ENCODE measurements at regions not wholly inside any gene's neighbourhood (a gene's known extent, or its start where the extent isn't known, plus 50 kb on each side); places are given as distances from the start of the nearest gene placed in this dataset.
"Not testable (repeated sequence)": the region's sequence is repeated elsewhere in the genome, so short reads cannot be mapped to it uniquely, and the experiment has no call there.

DNA sequence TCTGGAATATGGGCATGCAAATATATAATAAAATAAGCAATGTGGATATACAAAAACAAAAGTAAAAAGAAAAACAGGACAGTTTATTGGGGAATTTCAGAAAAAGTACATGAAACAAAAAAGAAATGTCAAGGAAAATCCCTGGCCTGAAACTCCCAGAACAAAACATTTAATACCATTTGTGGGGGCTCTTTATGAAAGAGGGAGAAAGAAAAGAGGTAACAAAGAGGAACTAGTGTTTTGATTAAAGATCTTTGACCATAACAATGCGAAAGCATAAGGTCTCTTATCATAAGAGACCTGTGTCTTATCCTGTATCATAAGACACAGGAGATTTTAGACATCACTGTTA lies 88.6 kb upstream of the ARID1B start:
- Histone ChIP-seq H3K27me3 (ENCODE audit: control insufficient read depth, insufficient read depth) (no peaks in the 10 kb centered on the region), H3K9me3 (ENCODE audit: control insufficient read depth, low read length) (no peaks in the 10 kb centered on the region), H3K4me3 (ENCODE audit: low read length) (no peak overlapping the region), H3K4me1 (ENCODE audit: control insufficient read depth, insufficient read depth, low read length) (no peaks in the 10 kb centered on the region), H3K27ac (ENCODE audit: low read length) (peak overlapping the region; percentile 96)
- ATAC-seq (no peak), DNase-seq (no peak)
- intact Hi-C loops (cut with DNase I), result loop anchor here (5.0 to 10.0 kb wide), 4 partner anchors 89 to 334 kb away; partner anchors contain the start of gene ARID1B (in 2 of the 4)
- WGBS, result 96% methylated on average over 1 of the region's 1 CpG

DNA sequence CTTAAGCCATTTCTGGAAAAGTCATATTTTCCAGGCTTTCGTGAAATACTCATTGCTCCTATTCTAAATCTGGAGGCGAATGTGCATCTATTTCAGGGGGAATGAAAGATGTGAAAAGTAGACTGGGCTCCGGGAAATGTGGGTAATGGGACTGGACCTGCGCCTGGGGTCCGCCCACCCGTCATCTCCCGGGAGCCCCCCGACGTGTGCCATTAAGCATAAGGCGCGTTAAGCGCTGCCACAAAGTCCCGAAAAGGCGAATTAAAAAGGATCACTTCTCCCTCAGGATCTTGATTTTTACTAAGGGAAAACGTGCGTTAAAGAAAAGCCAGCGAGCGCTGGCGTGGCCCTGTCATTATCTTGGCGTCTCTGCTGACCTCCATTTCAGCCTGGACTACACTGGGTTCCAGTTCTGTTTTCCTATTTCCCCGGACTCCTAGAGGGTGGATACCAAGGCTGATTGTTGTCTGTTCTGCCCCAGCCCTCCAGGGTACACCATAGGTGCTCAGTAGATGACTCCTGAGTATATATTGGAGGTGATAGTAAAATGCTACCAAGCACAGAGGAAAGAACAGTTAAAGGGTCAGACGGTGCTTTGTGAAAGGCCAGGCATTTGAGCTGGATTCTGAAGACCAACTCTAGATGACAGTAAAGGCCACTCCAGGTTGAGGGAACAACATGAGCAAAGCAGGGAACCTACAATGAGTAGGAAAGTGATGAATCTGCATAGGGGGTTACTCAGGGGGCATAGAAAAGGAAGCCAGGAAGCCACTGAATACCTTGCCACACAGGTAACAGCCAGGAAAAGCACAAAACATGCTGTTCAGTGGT lies 89.2 kb upstream of the ARID1B start:
- intact Hi-C loops (cut with DNase I), result loop anchor here (2.0 to 10.0 kb wide), 6 partner anchors 89 to 334 kb away; partner anchors contain the start of gene ARID1B (in 4 of the 4)
- Histone ChIP-seq H3K27me3 (ENCODE audit: control insufficient read depth, insufficient read depth) (no peaks in the 10 kb centered on the region), H3K9me3 (ENCODE audit: control insufficient read depth, low read length) (no peaks in the 10 kb centered on the region), H3K4me3 (ENCODE audit: low read length) (peak overlapping the region; percentile 61), H3K27ac (ENCODE audit: low read length) (peak overlapping the region; percentile 96), H3K4me1 (ENCODE audit: control insufficient read depth, insufficient read depth, low read length) (no peaks in the 10 kb centered on the region)
- DNase-seq, result no peak
- 7% methylated on average over 22 of the region's 22 CpGs for WGBS
- peak; percentile 41 to 60 for ATAC-seq

DNA sequence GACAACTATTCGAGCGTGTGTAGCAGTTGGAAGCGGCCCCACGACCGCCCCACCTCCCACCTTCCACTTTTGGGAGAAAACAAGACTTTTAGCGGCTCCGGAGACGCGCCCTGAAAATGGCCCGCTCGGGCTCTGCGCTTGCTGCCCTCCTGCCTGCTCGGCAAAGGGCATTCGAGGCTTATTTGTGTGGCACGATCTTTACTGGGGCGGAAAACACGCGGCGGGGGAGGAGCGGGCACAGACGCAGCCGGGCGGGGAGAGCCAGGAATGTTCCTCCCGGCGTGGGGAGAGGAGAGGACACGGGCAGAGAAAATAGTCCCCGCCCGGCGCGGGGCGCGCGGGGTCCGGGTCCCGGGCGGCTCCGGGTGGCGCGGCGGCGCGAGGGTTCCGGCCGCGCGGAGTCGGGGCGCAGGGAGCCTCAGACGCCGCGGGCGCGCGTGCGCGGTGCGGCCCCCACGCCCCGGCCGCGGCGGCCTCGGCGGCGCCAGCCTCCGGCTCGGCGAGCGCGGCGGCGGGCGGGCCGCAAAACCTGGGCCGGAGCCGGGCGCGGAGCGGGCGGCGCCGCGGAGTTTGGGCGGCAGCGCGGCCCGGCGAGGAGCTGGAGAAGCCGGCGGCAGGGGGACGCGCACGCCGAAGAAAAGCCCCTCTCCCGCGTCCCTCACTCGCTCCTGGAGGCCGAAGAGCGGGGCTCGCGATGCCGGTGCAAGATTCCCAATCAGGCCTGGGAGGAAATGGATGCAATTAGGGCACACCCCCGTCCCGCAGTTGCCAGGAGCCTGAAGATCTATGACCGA lies 90.0 kb upstream of the ARID1B start:
- Histone ChIP-seq H3K4me1 (ENCODE audit: control insufficient read depth, insufficient read depth, low read length) (no peaks in the 10 kb centered on the region), H3K9me3 (ENCODE audit: control insufficient read depth, low read length) (no peaks in the 10 kb centered on the region), H3K27ac (ENCODE audit: low read length) (peak overlapping the region; percentile 96), H3K27me3 (ENCODE audit: control insufficient read depth, insufficient read depth) (no peaks in the 10 kb centered on the region), H3K4me3 (ENCODE audit: low read length) (peak overlapping the region; percentile 61)
- intact Hi-C loops (cut with DNase I), result loop anchor here (2.0 to 10.0 kb wide), 6 partner anchors 90 to 335 kb away; partner anchors contain the start of gene ARID1B (in 4 of the 4)
- DNase-seq (peak; percentile 91 to 97 (median 96)), ATAC-seq (peak; percentile 96 to 97)
- WGBS, result under 1% methylated on average over 105 of the region's 105 CpGs

DNA sequence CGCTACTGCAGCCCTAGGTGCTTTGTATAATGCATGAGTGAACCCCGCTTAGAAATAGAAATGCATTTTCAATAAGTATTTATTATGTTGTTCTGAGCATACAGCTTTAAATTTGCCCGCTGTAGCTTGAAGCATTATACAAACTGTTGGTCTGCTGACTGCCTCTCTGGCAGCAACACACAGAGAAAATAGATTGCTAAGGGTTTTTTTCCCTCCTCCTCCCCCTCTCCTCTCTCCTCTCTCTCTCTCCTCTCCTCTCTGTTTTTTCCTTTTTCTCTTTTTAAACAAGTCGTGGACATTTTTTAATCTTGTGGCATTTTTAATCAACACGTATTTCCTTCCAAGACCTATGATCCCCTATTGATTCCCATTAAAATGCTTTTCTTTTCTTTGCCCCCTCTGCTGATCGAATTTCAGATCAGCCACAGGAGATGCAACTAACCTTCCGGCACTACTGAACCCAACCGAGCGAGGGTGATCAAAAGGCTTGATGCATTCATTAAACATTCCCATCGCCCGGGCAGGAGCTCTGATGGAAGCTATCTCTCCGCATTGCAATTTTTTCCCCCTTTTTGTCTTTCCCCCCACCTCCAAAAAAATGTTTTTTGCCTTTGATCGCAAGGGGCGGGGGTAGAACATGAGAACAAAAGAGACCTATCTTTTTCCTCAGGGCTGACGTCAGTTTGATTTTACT lies 90.7 kb upstream of the ARID1B start:
- intact Hi-C loops (cut with DNase I), result loop anchor here (2.0 to 10.0 kb wide), 6 partner anchors 90 to 336 kb away; partner anchors contain the start of gene ARID1B (in 4 of the 4)
- no peaks in the 10 kb centered on the region for H3K9me3 ChIP-seq (ENCODE audit: control insufficient read depth, low read length)
- no peaks in the 10 kb centered on the region for H3K4me1 ChIP-seq (ENCODE audit: control insufficient read depth, insufficient read depth, low read length)
- no peak for DNase-seq
- under 1% methylated on average over 15 of the region's 15 CpGs for WGBS
- peak overlapping the region; percentile 89 for H3K27ac ChIP-seq (ENCODE audit: low read length)
- H3K4me3 ChIP-seq (ENCODE audit: low read length), result peak overlapping the region; percentile 61
- ATAC-seq, result peak; percentile 62 to 65
- H3K27me3 ChIP-seq (ENCODE audit: control insufficient read depth, insufficient read depth), result no peaks in the 10 kb centered on the region

DNA sequence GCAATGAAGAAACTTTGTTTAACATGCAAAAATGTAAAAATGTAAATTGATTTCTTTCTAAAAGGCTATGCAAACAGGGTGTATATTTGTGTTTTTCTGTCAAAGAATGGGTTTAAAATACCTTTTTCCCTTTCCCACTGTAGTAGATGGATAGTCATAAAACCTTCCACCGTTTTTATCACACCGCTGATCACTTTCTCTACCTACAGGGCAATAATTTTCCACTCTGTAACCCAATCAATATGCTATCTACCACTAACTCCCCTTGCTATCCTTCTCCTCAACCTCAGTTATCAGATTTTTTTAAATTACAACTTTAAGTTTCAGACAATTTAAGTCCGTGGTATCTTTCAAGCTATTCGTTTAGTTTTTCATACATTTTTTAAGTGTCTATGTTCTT lies 91.4 kb upstream of the ARID1B start:
- Histone ChIP-seq H3K27ac (ENCODE audit: low read length) (no peak overlapping the region), H3K27me3 (ENCODE audit: control insufficient read depth, insufficient read depth) (no peaks in the 10 kb centered on the region), H3K9me3 (ENCODE audit: control insufficient read depth, low read length) (no peaks in the 10 kb centered on the region), H3K4me1 (ENCODE audit: control insufficient read depth, insufficient read depth, low read length) (no peaks in the 10 kb centered on the region), H3K4me3 (ENCODE audit: low read length) (peak overlapping the region; percentile 61)
- no peak for DNase-seq
- ATAC-seq, result no peak
- 19% methylated on average over 4 of the region's 4 CpGs for WGBS
- intact Hi-C loops (cut with DNase I), result loop anchor here (2.0 to 10.0 kb wide), 6 partner anchors 91 to 336 kb away; partner anchors contain the start of gene ARID1B (in 4 of the 4)

DNA sequence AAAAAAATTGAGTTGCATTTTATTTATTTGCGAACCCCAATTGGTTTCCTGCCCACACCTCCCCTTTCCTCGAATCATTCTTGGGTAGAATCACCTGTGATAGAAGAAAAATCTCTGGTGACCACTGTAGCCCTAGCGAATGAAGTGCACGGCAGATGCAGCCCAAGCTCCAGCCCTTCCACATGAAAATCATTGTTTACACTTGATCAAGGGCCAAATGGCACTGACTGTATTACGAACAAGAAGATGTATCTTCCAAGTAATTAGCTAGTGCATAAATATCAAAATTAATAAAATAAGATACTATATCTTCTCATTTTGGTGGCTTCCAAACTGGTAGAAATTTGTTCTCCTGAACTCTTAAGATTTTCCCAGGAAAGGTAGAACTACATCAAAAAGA lies 93.4 kb upstream of the ARID1B start:
- intact Hi-C loops (cut with DNase I), result loop anchor here (10.0 kb wide), 2 partner anchors 119 to 271 kb away; no protein-coding TSS in a partner anchor
- WGBS, result 90% methylated on average over 5 of the region's 5 CpGs
- Histone ChIP-seq H3K27ac (ENCODE audit: low read length) (no peak overlapping the region), H3K27me3 (ENCODE audit: control insufficient read depth, insufficient read depth) (no peaks in the 10 kb centered on the region), H3K4me1 (ENCODE audit: control insufficient read depth, insufficient read depth, low read length) (no peaks in the 10 kb centered on the region), H3K4me3 (ENCODE audit: low read length) (no peak overlapping the region), H3K9me3 (ENCODE audit: control insufficient read depth, low read length) (no peaks in the 10 kb centered on the region)
- ATAC-seq (no peak), DNase-seq (no peak)

DNA sequence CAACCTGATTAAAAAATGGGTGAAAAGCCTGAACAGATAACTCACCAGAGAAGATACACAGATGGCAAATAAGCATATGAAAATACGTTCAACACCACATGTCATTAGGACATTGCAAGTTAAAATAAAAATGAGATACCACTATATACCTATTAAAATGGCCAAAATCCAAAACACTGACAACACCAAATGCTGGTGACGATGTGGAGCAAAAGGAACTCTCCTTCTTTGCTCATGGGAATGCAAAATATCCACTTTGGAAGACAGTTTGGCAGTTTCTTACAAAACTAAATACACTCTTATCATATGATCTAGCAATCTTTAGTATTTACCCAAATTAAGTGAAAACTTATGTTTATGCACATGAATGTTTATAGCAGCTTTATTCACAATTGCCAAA lies 100.5 kb upstream of the ARID1B start:
- 88% methylated on average over 2 of the region's 2 CpGs for WGBS
- no peaks in the 10 kb centered on the region for H3K9me3 ChIP-seq (ENCODE audit: control insufficient read depth, low read length)
- intact Hi-C loops (cut with DNase I), result no loop called here
- H3K4me1 ChIP-seq (ENCODE audit: control insufficient read depth, insufficient read depth, low read length), result no peaks in the 10 kb centered on the region
- DNase-seq (no peak), ATAC-seq (no peak)
- no peak overlapping the region for H3K27ac ChIP-seq (ENCODE audit: low read length)
- H3K27me3 ChIP-seq (ENCODE audit: control insufficient read depth, insufficient read depth), result no peaks in the 10 kb centered on the region
- no peak overlapping the region for H3K4me3 ChIP-seq (ENCODE audit: low read length)

DNA sequence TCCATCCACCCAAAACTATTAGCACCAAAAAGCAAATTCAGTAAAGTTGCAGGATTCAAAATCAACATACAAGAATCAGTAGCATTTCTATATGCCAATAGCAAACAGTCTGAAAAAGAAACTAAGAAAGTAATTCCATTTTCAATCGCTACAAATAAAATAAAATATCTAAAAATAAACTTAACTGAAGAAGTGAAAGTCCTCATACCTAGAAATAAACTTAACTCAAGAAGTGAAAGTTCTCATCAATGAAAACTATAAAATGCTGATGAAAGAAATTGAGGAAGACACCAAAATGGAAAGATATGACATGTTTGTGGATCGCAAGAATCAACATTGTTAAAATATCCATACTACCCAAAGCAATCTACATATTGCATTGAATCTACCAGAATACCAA lies 103.0 kb upstream of the ARID1B start:
- Histone ChIP-seq H3K4me1 (ENCODE audit: control insufficient read depth, insufficient read depth, low read length) (no peaks in the 10 kb centered on the region), H3K27me3 (ENCODE audit: control insufficient read depth, insufficient read depth) (no peaks in the 10 kb centered on the region), H3K27ac (ENCODE audit: low read length) (no peak overlapping the region), H3K9me3 (ENCODE audit: control insufficient read depth, low read length) (no peaks in the 10 kb centered on the region), H3K4me3 (ENCODE audit: low read length) (no peak overlapping the region)
- DNase-seq (no peak), ATAC-seq (no peak)
- 97% methylated on average over 2 of the region's 2 CpGs for WGBS
- intact Hi-C loops (cut with DNase I), result loop anchor here in 1 of 4 donors (5.0 kb wide), 1 partner anchor 62 kb away; no protein-coding TSS in a partner anchor

DNA sequence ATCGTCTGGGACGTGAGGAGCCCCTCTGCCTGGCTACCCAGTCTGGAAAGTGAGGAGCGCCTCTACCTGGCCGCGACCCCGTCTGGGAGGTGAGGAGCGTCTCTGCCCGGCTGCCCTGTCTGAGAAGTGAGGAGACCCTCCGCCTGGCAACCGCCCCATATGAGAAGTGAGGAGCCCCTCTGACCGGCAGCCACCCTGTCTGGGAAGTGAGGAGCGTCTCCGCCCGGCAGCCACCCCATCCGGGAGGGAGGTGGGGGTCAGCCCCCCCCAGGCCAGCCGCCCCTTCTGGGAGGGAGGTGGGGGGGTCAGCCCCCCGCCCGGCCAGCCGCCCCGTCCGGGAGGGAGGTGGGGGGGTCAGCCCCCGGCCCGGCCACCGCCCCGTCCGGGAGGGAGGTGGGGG lies 107.1 kb upstream of the ARID1B start:
- intact Hi-C loops (cut with DNase I), result loop anchor here in 1 of 4 donors (5.0 kb wide), 1 partner anchor 58 kb away; no protein-coding TSS in a partner anchor
- not testable (repeated sequence) for H3K27me3 ChIP-seq (ENCODE audit: control insufficient read depth, insufficient read depth); H3K27ac ChIP-seq (ENCODE audit: low read length); H3K9me3 ChIP-seq (ENCODE audit: control insufficient read depth, low read length); H3K4me3 ChIP-seq (ENCODE audit: low read length); H3K4me1 ChIP-seq (ENCODE audit: control insufficient read depth, insufficient read depth, low read length); ATAC-seq
- 96% methylated on average over 26 of the region's 26 CpGs for WGBS
- peak in 1 of 3 donors; percentile 63 for DNase-seq

DNA sequence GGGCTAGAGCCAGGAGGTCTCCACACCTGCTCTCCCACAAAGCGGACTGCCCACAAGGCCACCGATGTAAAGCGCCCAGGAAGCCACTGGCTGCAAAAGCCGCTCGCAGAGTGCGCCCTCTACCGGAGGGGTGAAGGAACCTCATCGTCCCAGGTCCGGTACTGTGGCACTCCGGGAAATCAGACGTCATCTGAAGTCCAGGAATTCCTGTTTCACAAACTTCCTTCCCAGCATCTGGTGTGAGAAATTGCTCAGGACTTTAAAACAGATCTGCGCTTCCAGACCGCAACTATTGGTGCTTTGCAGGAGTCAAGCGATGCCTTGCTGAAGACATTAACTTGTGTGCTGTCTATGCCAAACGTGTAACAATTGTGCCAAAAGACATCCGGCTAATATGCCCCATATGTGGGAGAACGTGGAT lies 115.1 kb upstream of the ARID1B start:
- peaks cover 3% of the 10 kb centered on the region for H3K4me1 ChIP-seq (ENCODE audit: control insufficient read depth, insufficient read depth, low read length)
- ATAC-seq (no peak), DNase-seq (no peak)
- H3K27me3 ChIP-seq (ENCODE audit: control insufficient read depth, insufficient read depth), result no peaks in the 10 kb centered on the region
- H3K4me3 ChIP-seq (ENCODE audit: low read length), result no peak overlapping the region
- intact Hi-C loops (cut with DNase I), result no loop called here
- no peak overlapping the region for H3K27ac ChIP-seq (ENCODE audit: low read length)
- peaks cover 2% of the 10 kb centered on the region for H3K9me3 ChIP-seq (ENCODE audit: control insufficient read depth, low read length)
- WGBS, result 73% methylated on average over 17 of the region's 17 CpGs
